OCI-LY3 (cell line): ENCODE measurements at regions not wholly inside any gene's neighbourhood (a gene's known extent, or its start where the extent isn't known, plus 50 kb on each side); places are given as distances from the start of the nearest gene placed in this dataset.

Experiments
- CTCF ChIP-seq: fragments of 200-600, 300-600 bp; sonication (generic); IDR thresholded peaks from 2 replicates; pipeline ENCODE4 v1.5.1; 2014; ENCODE audit warnings: antibody characterized with exemption, low read length, low read depth
- EZH2phosphoT487 ChIP-seq: fragments of 200-600 bp; shearing (Covaris generic); IDR thresholded peaks from 2 replicates; pipeline ENCODE4 v1.6.1; 2018; ENCODE audit warnings: antibody characterized with exemption, mixed run types, low read depth

DNA sequence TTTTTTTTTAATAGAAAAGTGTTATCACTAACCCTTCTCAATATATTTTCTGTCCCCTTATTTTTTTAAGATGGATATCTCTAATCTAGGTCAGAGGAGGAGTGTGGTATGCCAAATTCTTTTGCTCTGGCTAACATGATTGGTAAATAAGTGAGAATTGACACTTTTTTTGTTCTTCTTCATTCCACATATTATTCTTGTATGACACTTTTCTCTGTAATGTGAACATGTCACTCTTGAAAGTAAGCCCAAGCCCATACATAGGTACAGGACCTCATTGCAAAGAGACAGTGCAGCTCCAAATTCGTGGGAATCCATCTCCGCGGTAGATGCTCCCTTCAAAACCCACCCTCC, 142.5 kb upstream of the TCF21 start:
- TF ChIP-seq CTCF (no peak), EZH2phosphoT487 (no peak)
